ENCODE measurements at regions not wholly inside any gene's neighbourhood (a gene's known extent, or its start where the extent isn't known, plus 50 kb on each side); places are given as distances from the start of the nearest gene placed in this dataset.

GRCh38 chr10:3720228-3721019 is 64.6 kb downstream of the KLF6 start:
- TF ChIP-seq CTCF (IDR thresholded peaks at IDR 0.05; ENCODE audit: low read depth, low read length, poor library complexity, severe bottlenecking) (no peak), EZH2phosphoT487 (IDR thresholded peaks at IDR 0.05; ENCODE audit: borderline replicate concordance, low read length) (no peak)
